Activated CD4-positive, alpha-beta T cell treated with anti-CD3 and anti-CD28 coated beads, Interleukin-2, amount 10 ng/mL, durations not matched to agents 24 days and 14 days (primary cell): ENCODE measurements at regions not wholly inside any gene's neighbourhood (a gene's known extent, or its start where the extent isn't known, plus 50 kb on each side); places are given as distances from the start of the nearest gene placed in this dataset.

Experiments
- DNase-seq: peaks from one replicate; pipeline ENCODE4 v3.0.0; 2022
- H3K27ac Mint-ChIP-seq: one replicate; pipeline ENCODE4 v1.8.0; 2022; ENCODE audit warnings: mild to moderate bottlenecking, mixed read lengths
- H3K27me3 Mint-ChIP-seq: one replicate; pipeline ENCODE4 v1.8.0; 2022; ENCODE audit warnings: mixed read lengths
- H3K36me3 Mint-ChIP-seq: one replicate; pipeline ENCODE4 v1.8.0; 2022; ENCODE audit warnings: low read depth, mild to moderate bottlenecking, mixed read lengths
- H3K4me1 Mint-ChIP-seq: one replicate; pipeline ENCODE4 v1.8.0; 2021; ENCODE audit warnings: mixed read lengths
- H3K4me3 Mint-ChIP-seq: one replicate; pipeline ENCODE4 v1.8.0; 2022; ENCODE audit warnings: mild to moderate bottlenecking, moderate library complexity, mixed read lengths
- H3K9me3 Mint-ChIP-seq: one replicate; pipeline ENCODE4 v1.8.0; 2021; ENCODE audit warnings: mixed read lengths
- intact Hi-C: fragments of 100-400 bp; cut with micrococcal nuclease; formaldehyde crosslinking; loops from one replicate; pipeline ENCODE4 v1.15.1; 2023

DNA sequence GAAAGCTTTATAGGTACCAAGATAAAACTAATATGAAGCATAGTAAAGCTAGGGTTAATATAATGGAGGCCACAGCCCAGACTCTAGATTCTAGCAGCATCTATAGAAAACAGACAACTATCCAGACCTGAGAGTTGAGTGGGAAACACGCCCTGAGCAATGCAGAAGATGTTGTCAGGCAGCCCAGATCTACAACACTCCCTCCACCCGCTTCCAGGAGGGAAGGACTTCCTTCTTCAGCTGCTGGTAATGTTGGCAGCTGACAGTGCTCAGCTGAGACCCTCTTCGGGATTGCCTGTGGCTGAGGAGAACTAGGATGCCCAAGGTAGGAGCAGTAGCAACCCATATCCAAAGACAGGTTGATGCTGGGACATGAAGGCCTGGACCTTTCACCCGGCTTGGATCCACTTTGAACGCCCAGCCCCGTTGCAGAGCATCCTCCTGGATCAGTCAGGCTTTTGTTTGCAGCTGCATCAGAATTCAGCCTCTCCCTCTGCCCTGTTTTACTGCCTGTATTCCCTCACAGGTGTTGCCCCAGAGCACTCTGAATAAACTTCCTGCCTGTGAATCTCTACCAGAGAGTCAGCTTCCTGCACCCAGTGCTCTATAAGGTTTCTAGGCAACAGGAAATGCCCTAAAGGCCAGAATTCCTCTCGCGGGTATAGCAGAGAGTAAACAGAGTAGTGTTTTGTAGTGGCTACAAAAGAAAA lies 174.7 kb upstream of the IL12A start:
- H3K27ac Mint-ChIP-seq: no peak overlapping the region
- H3K36me3 Mint-ChIP-seq: no peaks in the 10 kb centered on the region
- peaks cover 2% of the 10 kb centered on the region for H3K27me3 Mint-ChIP-seq
- no peak for DNase-seq
- H3K4me1 Mint-ChIP-seq: no peaks in the 10 kb centered on the region
- intact Hi-C loops: no loop called here
- no peaks in the 10 kb centered on the region for H3K9me3 Mint-ChIP-seq
- no peak overlapping the region for H3K4me3 Mint-ChIP-seq

DNA sequence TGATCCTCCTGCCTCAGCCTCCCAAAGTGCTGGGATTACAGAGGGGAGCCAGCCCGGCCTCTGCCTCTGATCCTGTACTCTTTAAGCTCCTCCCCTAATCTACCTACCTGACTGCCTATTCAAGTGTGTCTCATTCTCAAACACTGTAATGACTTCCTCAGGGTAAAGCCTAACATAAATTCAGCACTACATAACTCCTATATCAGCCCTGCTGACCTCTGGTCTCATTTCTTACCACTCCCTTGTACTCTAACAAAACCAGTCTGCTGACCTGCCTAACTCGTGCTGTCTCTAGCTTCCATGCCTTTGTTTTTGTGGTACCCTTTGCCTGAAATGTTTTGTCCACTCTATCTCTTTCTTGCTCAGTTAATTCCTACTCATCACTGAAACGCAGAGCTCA lies 172.1 kb upstream of the IL12A start:
- H3K4me3 Mint-ChIP-seq: no peak overlapping the region

DNA sequence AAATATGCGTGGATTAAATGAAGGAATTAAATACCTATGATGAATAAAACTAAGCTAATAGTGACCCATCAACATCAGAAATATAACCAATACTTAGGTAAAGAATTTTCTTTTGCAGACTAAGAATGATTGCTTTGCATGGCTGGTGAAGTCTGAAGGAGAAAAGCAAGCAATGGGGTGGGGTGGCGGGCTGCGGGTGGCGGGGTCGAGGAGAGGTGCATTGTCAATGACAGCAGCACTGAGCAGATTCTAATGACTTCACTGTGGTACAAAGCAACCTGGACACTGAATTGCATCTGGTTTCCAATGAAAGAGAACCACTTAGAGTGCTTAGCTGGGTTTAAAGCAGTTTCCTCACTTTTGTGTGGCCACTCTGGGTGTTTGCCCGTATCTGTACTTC lies 171.5 kb upstream of the IL12A start:
- H3K4me3 Mint-ChIP-seq: no peak overlapping the region
- H3K27ac Mint-ChIP-seq: no peak overlapping the region
- no peaks in the 10 kb centered on the region for H3K36me3 Mint-ChIP-seq
- DNase-seq: no peak
- intact Hi-C loops: no loop called here
- H3K4me1 Mint-ChIP-seq: no peaks in the 10 kb centered on the region
- H3K27me3 Mint-ChIP-seq: peaks cover 9% of the 10 kb centered on the region
- no peaks in the 10 kb centered on the region for H3K9me3 Mint-ChIP-seq

More for the DNA sequence above, 172.1 kb upstream of the IL12A start:
- no peak for DNase-seq
- Mint-ChIP-seq H3K4me1 (no peaks in the 10 kb centered on the region), H3K27ac (no peak overlapping the region), H3K9me3 (no peaks in the 10 kb centered on the region), H3K27me3 (peaks cover 9% of the 10 kb centered on the region), H3K36me3 (no peaks in the 10 kb centered on the region)
- intact Hi-C loops: no loop called here

- Mint-ChIP-seq H3K27ac (no peak overlapping the region), H3K9me3 (no peaks in the 10 kb centered on the region), H3K36me3 (no peaks in the 10 kb centered on the region), H3K27me3 (peaks cover 9% of the 10 kb centered on the region), H3K4me1 (no peaks in the 10 kb centered on the region), H3K4me3 (no peak overlapping the region)
- intact Hi-C loops: no loop called here
- DNase-seq: no peak
Measured at GRCh38 chr3:159817571-159817970, 171.1 kb upstream of the IL12A start.

DNA sequence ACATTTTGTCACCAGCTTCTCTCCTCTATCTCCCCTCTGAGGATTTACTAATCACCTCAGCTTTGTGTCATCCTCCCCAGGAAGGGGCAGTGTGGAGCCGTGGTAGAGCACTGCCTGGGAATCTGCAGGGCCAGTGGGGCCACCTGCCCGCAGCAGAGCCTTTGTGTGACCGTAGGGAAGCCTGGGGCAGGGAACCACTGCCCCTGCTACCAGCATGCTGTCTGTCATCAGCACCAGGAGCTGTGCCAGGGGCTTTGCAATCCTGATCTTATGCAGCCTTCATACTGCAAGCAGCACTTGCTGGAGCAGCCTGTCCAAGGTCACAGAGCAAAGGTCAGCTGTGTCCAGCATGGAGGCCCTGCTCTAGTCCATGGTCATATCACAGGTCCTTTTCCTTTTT lies 170.2 kb upstream of the IL12A start:
- intact Hi-C loops: no loop called here
- no peaks in the 10 kb centered on the region for H3K4me1 Mint-ChIP-seq
- peaks cover 12% of the 10 kb centered on the region for H3K27me3 Mint-ChIP-seq
- H3K9me3 Mint-ChIP-seq: no peaks in the 10 kb centered on the region
- H3K27ac Mint-ChIP-seq: no peak overlapping the region
- DNase-seq: no peak
- no peaks in the 10 kb centered on the region for H3K36me3 Mint-ChIP-seq
- no peak overlapping the region for H3K4me3 Mint-ChIP-seq

DNA sequence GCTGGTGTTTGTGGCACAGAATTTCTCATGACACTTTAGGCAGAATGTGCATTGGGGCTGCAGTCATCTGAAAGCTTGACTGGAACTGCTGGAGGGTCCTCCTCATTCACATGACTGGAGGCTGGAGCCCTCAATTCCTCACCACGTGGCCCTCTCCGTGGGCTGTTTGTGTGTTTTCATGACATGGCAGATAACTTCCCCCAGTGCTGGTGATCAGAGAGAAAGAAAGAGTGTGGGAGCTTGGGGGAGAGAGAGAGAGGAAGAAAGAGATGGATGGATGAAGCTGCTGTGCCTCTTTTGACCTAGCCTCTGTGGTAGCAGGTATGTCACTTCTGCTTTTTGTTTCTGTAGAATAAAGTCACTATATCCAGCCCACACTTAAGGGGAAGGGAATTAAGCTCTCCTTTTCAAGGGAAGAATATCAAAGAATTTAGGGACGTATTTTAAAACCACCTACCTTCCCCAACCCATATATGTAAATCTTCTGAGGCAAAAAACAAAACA lies 169.6 kb upstream of the IL12A start:
- DNase-seq: no peak
- H3K36me3 Mint-ChIP-seq: no peaks in the 10 kb centered on the region

DNA sequence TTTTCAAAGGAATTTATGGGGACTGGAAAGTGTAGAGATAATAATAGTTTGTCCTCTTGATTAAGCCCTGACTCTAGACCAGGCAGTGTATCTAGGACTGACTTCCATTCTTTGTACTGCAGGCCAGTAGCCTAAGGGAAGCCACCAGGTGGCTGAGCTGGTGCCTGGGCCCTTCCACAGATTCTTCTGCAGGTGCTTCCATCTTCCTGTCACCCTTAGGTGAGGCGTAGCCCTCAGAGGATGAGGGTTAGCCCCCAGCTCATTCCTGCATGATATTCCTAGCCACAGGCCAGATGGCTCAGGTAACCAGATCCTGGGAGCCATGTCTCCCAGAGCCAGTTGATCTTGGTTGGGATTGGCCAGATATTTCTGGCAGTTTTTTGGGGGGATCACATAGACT lies 169.0 kb upstream of the IL12A start:
- Mint-ChIP-seq H3K4me1 (no peaks in the 10 kb centered on the region), H3K4me3 (no peak overlapping the region), H3K36me3 (no peaks in the 10 kb centered on the region), H3K27me3 (peaks cover 12% of the 10 kb centered on the region), H3K9me3 (no peaks in the 10 kb centered on the region), H3K27ac (no peak overlapping the region)
- no peak for DNase-seq
- intact Hi-C loops: no loop called here

More for the DNA sequence above, 169.6 kb upstream of the IL12A start:
- Mint-ChIP-seq H3K4me3 (no peak overlapping the region), H3K27ac (no peak overlapping the region), H3K27me3 (peaks cover 12% of the 10 kb centered on the region), H3K4me1 (no peaks in the 10 kb centered on the region), H3K9me3 (no peaks in the 10 kb centered on the region)
- intact Hi-C loops: no loop called here

- no peaks in the 10 kb centered on the region for H3K9me3 Mint-ChIP-seq
- no peaks in the 10 kb centered on the region for H3K4me1 Mint-ChIP-seq
- DNase-seq: no peak
- H3K27ac Mint-ChIP-seq: no peak overlapping the region
- no peaks in the 10 kb centered on the region for H3K36me3 Mint-ChIP-seq
- H3K4me3 Mint-ChIP-seq: no peak overlapping the region
- intact Hi-C loops: no loop called here
- peaks cover 12% of the 10 kb centered on the region for H3K27me3 Mint-ChIP-seq
Measured at GRCh38 chr3:159821110-159821509, 167.5 kb upstream of the IL12A start.

DNA sequence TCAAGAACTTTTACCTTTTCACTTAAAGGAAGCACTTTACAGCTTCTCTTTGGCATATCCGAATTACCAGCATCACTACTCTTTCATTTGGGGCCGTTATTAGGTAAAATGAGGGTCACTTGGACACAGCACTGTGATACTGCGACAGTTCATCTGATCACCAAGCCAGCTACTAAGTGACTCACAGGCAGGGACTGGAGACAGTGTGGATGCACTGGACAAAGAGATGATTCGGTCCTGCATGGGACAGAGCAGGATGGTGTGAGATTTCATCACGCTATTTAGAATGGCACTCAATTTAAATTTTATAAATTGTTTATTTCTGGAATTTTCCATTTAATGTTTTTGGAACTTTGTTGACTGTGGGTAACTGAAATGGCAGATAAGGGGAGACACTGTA lies 166.9 kb upstream of the IL12A start:
- H3K4me1 Mint-ChIP-seq: no peaks in the 10 kb centered on the region
- H3K9me3 Mint-ChIP-seq: no peaks in the 10 kb centered on the region
- peaks cover 12% of the 10 kb centered on the region for H3K27me3 Mint-ChIP-seq
- intact Hi-C loops: no loop called here
- no peak for DNase-seq
- no peaks in the 10 kb centered on the region for H3K36me3 Mint-ChIP-seq
- H3K27ac Mint-ChIP-seq: no peak overlapping the region
- no peak overlapping the region for H3K4me3 Mint-ChIP-seq

DNA sequence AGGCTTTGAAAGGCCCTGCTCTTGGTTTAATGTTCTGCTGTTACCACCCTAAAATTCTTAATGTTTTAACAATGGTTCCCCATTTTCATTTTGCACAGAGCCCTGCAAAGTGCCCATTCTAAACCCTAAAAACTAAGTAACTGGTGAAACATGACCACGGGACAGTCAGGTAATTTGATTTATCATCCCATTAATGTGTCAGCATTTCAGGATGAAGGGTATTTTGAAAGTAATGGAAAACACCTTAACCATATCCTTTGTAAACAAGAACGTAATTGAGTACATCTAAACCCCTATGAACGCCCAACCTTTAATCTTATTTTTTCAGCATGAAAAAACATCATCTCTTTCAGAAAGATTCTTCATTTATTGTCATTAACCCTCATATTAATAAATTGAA lies 164.9 kb upstream of the IL12A start:
- no peak for DNase-seq
- Mint-ChIP-seq H3K4me1 (no peaks in the 10 kb centered on the region), H3K27ac (no peak overlapping the region), H3K36me3 (no peaks in the 10 kb centered on the region), H3K9me3 (no peaks in the 10 kb centered on the region), H3K27me3 (peaks cover 10% of the 10 kb centered on the region), H3K4me3 (no peak overlapping the region)
- intact Hi-C loops: no loop called here

- DNase-seq: no peak
- H3K4me3 Mint-ChIP-seq: no peak overlapping the region
- intact Hi-C loops: no loop called here
- peaks cover 9% of the 10 kb centered on the region for H3K27me3 Mint-ChIP-seq
- H3K9me3 Mint-ChIP-seq: no peaks in the 10 kb centered on the region
- H3K4me1 Mint-ChIP-seq: no peaks in the 10 kb centered on the region
- H3K27ac Mint-ChIP-seq: no peak overlapping the region
- H3K36me3 Mint-ChIP-seq: no peaks in the 10 kb centered on the region
Measured at GRCh38 chr3:159824333-159824732, 164.3 kb upstream of the IL12A start.

DNA sequence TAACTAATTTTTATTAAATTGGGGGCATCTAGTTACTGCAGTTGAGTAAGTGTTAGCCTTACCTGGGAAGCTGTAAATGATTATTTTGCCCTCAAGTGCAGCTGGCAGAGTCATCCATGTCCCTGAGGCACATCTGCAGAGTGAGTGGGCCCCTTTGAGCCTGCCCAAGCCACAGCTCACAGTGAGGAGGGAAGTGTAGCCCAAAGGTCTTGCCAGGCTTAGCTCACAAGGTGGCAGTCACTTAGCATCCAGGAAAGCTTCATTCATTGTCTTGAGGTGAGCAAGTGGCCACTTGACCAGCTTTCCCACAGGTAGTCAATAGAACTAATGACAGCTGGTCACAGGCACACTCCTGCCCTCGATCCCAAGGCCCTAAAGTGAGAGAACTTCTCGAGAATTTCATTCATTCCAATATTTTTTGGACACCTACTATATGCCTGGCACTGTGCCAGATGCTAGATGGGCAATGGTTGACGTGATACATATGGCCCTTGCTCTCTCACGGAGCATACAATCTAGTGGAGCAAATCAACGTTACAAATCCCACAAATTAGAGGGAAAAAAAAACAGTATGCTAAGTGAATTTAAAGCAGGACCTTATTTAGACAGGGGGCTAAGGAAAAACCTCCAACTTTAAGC lies 163.3 kb upstream of the IL12A start:
- Mint-ChIP-seq H3K4me1 (no peaks in the 10 kb centered on the region), H3K27ac (no peak overlapping the region), H3K9me3 (no peaks in the 10 kb centered on the region), H3K27me3 (peaks cover 6% of the 10 kb centered on the region), H3K4me3 (no peak overlapping the region), H3K36me3 (no peaks in the 10 kb centered on the region)
- intact Hi-C loops: no loop called here
- DNase-seq: no peak

DNA sequence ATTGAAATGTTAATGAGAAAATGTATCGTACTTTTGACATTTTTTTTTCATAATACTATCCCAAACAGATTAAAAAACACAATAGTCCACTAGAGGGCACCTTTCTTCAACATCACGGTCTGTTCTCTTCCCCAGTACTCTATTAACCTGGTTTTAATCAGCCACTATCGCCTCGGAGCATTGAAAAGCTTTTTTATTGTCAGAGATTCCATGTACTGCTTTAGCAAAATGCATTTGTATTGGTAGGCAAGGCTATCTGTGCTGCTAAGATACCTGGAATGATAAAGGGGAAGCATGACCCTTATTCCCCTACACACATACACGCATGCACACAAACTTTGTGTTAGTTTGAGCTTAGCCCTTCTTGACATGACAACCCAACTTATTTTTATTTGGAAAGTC lies 160.1 kb upstream of the IL12A start:
- no peaks in the 10 kb centered on the region for H3K36me3 Mint-ChIP-seq
- no peaks in the 10 kb centered on the region for H3K27me3 Mint-ChIP-seq
- DNase-seq: no peak
- intact Hi-C loops: loop anchor here (1.0 kb wide), 1 partner anchor 178 kb away; no protein-coding TSS in a partner anchor
- no peaks in the 10 kb centered on the region for H3K4me1 Mint-ChIP-seq
- H3K27ac Mint-ChIP-seq: no peak overlapping the region
- no peak overlapping the region for H3K4me3 Mint-ChIP-seq
- H3K9me3 Mint-ChIP-seq: no peaks in the 10 kb centered on the region

DNA sequence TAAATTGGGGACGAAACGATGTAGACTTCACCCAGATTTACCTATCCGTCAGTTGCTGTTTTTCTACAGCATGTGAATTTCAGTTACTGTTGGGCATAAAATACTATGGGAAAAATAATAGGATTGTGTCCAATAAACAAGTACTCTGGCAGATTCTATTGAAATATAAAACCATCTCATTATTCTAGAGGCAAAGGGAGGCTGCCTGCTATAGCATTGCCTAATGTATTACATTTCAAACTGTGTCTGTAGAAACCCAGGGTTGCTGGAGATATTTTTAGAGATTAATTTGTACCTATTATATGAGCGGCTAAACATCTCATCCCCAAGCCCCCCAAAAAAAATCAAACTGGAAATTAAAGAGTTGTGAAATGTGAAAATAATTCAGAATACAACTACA lies 159.6 kb upstream of the IL12A start:
- H3K36me3 Mint-ChIP-seq: no peaks in the 10 kb centered on the region
- no peak overlapping the region for H3K27ac Mint-ChIP-seq
- intact Hi-C loops: no loop called here
- H3K4me3 Mint-ChIP-seq: no peak overlapping the region
- no peaks in the 10 kb centered on the region for H3K4me1 Mint-ChIP-seq
- no peaks in the 10 kb centered on the region for H3K27me3 Mint-ChIP-seq
- no peaks in the 10 kb centered on the region for H3K9me3 Mint-ChIP-seq
- DNase-seq: no peak
